ENCODE measurements at regions not wholly inside any gene's neighbourhood (a gene's known extent, or its start where the extent isn't known, plus 50 kb on each side); places are given as distances from the start of the nearest gene placed in this dataset.
"Not testable (repeated sequence)": the region's sequence is repeated elsewhere in the genome, so short reads cannot be mapped to it uniquely, and the experiment has no call there.

GRCh38 chr4:151549378-151549777 lies 140.4 kb downstream of the FHIP1A start:
- TF ChIP-seq CTCF (IDR thresholded peaks at IDR 0.05; ENCODE audit: low read length); EZH2 (IDR thresholded peaks at IDR 0.05; ENCODE audit: borderline replicate concordance, low read length): not testable (repeated sequence)
